AG09309 (cell line): ENCODE measurements at regions not wholly inside any gene's neighbourhood (a gene's known extent, or its start where the extent isn't known, plus 50 kb on each side); places are given as distances from the start of the nearest gene placed in this dataset.

Experiments
- DNase-seq: peaks from one replicate; pipeline ENCODE4 v3.0.0-alpha.2; 2010; ENCODE audit warnings: low read depth
- H3K4me3 ChIP-seq: 2 replicates; pipeline ENCODE4 v1.5.1; 2011; ENCODE audit warnings: mild to moderate bottlenecking, low read depth, low read length, moderate library complexity; ENCODE audit not compliant: control insufficient read depth
- TF ChIP-seq, protein P1 (sequence below): IDR thresholded peaks from 2 replicates; pipeline ENCODE4 v1.5.1; 2011; ENCODE audit warnings: mild to moderate bottlenecking, low read depth, low read length, inconsistent platforms; ENCODE audit not compliant: insufficient read depth, control insufficient read depth; ENCODE audit errors: missing control alignments

DNA sequence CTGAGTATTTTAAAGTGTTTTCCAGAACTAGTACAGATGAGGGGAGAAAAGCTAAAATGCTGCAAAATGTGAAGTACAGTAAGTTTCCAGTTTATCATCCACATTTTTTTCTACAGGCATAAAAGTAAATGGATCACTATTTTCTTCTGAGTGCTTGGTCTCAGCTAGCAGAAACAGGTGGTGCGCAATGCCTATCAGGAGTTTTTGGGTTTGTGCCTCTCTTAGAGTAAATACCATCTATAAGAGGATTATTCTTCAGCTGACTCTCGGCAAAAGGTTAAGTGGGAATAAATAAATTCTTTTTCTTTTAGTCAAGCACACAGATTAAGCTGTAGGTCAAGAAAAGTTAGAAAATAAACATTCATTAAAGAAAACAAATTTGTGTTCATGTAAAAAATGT lies 1027.7 kb downstream of the PLOD2 start:
- TF ChIP-seq, protein P1, sequence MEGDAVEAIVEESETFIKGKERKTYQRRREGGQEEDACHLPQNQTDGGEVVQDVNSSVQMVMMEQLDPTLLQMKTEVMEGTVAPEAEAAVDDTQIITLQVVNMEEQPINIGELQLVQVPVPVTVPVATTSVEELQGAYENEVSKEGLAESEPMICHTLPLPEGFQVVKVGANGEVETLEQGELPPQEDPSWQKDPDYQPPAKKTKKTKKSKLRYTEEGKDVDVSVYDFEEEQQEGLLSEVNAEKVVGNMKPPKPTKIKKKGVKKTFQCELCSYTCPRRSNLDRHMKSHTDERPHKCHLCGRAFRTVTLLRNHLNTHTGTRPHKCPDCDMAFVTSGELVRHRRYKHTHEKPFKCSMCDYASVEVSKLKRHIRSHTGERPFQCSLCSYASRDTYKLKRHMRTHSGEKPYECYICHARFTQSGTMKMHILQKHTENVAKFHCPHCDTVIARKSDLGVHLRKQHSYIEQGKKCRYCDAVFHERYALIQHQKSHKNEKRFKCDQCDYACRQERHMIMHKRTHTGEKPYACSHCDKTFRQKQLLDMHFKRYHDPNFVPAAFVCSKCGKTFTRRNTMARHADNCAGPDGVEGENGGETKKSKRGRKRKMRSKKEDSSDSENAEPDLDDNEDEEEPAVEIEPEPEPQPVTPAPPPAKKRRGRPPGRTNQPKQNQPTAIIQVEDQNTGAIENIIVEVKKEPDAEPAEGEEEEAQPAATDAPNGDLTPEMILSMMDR: no peak
- no peak for DNase-seq
- H3K4me3 ChIP-seq: no peak overlapping the region

DNA sequence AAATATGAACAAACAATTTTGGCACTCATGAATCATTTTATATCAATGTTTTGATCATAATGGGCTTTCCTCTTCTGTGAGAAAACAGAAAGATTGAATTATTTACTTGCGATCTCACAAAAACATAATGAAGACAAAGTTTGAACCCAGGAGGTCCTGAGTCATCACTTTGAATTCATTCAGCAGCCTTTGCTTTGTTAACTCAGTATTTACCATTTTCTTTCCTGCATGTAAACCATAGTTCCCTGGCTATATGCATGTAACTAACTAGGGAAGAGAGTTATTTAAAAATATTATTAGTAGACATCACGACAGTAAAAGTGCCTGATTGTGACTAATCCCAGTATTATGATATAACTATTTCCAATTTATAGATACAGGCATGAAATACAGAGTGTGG lies 1026.2 kb downstream of the PLOD2 start:
- no peak for DNase-seq
- TF ChIP-seq, protein P1: no peak
- H3K4me3 ChIP-seq: no peak overlapping the region

DNA sequence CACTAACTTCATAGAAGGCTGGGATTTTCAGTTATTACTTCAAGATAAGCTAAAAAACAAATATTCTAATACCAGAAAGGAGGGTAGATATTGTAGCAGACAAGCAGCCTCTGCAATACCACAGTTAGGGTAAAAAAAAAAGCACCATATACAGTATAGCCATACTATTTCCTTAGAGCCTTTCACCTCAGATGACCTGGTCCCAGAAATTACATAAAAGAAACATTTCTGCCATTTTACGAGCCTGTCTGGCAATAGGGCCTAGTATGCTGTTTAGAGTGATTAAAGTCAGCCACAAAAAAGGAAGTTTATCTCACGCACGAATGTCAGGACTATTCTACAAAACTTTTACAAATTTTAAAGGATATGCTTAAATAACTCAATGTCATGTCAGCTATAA lies 1016.6 kb downstream of the PLOD2 start:
- TF ChIP-seq, protein P1: no peak
- no peak overlapping the region for H3K4me3 ChIP-seq
- DNase-seq: no peak

DNA sequence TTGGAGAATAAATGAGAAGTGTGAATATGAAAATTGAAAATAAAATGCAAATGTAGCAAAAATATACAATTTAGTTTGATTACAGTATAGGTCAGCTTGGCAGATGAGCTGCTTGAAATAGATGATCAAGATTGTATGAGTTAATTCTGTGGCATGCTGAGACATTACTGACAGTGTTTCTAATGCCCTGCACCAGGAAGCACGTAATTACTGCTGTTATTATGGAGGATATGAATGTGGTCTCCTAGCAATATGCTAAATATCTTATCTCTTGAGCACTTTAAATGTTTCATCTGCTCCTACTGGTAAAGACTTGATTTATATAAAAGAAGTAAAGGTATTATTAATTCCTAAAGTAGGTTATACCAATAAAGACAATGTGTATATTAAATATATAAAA lies 1015.5 kb downstream of the PLOD2 start:
- H3K4me3 ChIP-seq: no peak overlapping the region
- no peak for DNase-seq
- TF ChIP-seq, protein P1: no peak

DNA sequence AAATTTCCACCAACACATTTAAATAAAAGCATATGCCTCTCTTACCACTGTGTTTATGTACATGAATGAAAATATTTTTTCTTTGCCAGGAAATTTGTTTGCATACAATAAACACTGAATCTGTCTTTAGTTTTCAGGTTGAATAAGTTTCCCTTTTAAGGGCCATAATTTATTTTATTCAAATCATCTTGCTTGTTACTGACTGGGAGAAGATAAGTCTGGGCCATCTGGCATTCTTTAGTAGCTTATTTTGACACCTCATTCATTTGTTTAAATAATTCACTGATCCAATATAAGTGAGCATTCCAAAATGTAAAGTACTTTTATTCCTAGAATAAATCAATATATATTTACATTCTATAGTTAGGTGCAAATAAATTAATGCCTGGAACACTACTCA lies 1001.3 kb downstream of the PLOD2 start:
- H3K4me3 ChIP-seq: no peak overlapping the region
- no peak for DNase-seq
- TF ChIP-seq, protein P1: no peak

DNA sequence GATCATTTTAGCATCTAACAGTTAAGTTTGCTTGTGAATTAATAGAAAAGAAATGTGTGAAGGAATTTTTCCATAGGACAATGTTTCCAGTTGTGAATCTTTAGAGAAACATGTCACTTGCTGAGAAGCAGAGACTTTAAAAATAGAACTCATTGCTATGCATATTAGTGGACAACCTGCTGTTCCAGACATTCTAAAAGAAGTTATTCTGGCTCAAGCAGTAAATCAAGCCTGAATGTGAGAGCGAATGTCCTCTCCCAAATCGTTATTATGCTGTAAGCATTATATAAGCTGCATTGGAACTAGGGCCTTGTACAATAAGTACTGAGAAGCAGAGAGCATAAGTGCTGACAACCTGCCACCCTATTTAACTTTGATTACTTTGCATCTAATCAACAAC lies 990.9 kb downstream of the PLOD2 start:
- H3K4me3 ChIP-seq: no peak overlapping the region
- DNase-seq: no peak
- TF ChIP-seq, protein P1: no peak

DNA sequence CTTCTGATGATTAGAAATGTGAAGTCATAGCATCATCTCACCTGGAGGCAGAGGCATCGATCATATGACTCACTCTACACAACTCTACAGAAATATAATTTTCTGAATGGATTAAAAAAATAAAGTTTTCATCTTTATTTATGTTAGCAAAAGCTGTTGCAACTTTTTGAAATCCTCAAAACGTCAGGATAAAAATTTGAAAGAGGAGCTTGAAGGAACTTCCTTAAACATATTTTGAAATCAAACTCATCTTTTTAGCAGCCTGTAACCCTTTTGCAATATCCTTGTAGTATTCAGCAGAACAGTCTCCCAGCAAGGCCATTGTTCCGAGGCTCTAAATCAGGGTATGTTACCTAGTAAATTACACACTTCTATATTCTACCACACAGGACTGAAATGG lies 985.4 kb downstream of the PLOD2 start:
- TF ChIP-seq, protein P1: no peak
- no peak for DNase-seq
- H3K4me3 ChIP-seq: no peak overlapping the region
